Activated effector memory CD4-positive, alpha-beta T cell treated with anti-CD3 and anti-CD28 coated beads, Interleukin-2, amount 50 U/mL, for 16 hours (primary cell): ENCODE measurements at regions not wholly inside any gene's neighbourhood (a gene's known extent, or its start where the extent isn't known, plus 50 kb on each side); places are given as distances from the start of the nearest gene placed in this dataset.
"Not testable (repeated sequence)": the region's sequence is repeated elsewhere in the genome, so short reads cannot be mapped to it uniquely, and the experiment has no call there.

ENCODE experiments used
- DNase-seq: peaks from one replicate; pipeline ENCODE4 v3.0.0-alpha.2; 2020

DNA sequence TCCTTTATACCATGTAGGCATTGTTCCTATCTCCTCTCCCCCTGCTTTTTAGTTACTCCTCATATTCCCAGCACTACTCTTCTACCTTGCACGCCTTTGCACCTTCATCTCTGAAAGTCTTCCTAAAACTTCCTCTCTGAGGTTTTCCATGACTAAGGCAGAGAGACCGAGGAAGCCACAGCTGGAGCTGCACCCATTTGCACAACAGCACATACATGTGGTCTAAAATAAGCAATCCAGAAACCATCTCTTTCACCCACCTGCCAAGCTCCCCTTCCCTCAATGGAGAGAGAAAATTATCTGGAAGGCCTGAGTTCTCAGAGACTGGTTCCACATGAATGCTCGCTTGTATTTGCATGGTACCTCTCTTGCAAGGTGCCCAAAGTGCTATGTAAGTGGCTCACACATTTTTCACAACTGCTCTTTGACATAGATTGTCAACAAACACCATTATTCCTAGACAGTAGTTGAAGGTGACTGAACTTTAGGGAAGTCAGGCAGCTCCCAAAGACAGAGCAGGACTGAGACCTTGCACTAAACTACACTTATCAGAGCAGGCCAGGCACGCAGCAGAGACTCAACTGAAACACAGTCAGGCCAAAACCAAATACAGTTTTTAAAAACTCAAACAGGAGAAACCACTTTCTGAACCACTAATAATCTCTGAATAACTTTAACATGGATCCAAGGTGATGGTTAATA lies 313.2 kb downstream of the TFAP2A start:
- DNase-seq: no peak

GRCh38 chr6:10099529-10100140 lies 315.2 kb downstream of the TFAP2A start:
- DNase-seq: no peak

DNA sequence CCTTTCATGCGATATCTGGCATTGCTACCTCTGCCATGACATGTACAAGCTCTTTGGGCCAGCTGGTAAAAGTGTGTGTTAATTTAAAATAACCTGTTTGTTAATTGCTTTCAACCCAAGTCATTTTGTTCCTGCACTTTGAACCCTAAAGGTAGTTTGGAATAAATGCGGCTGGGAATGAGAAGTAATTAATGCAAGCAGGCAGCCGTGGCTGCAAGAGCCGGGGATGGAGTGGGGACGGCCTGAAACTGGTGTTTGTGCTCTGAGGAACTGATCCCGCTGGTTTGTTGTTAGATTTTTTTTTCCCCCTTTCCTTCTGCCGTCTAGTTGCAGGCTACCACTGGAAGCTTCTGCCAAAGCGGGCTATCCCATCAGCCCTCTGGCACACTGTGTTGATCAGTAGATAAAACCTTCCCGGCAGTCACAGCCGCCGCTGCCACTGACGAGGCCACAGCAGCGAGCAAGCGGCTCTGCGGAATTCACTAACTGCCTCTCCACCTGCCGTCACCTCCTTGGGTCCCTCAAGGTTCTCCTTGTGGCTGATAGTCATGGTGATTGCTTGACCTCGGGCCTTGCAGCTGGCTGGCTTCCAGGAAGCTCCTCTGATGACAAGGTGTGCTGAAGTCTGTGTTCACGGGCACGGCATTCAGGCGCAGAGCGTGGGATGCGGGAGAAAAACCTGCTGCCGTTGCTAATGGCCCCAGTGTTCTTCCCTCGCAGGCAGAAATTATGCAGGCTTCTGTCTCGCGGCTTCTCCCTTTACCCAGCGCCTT lies 315.9 kb downstream of the TFAP2A start:
- no peak for DNase-seq

- no peak for DNase-seq
These were observed 321.6 kb downstream of the TFAP2A start for GRCh38 chr6:10093282-10093681.

GRCh38 chr6:10084111-10084986 lies 330.5 kb downstream of the TFAP2A start:
- no peak for DNase-seq

- no peak for DNase-seq
These were observed 332.5 kb downstream of the TFAP2A start for GRCh38 chr6:10082385-10082784.

- no peak for DNase-seq
These were observed 332.9 kb downstream of the TFAP2A start for GRCh38 chr6:10081957-10082356.

DNA sequence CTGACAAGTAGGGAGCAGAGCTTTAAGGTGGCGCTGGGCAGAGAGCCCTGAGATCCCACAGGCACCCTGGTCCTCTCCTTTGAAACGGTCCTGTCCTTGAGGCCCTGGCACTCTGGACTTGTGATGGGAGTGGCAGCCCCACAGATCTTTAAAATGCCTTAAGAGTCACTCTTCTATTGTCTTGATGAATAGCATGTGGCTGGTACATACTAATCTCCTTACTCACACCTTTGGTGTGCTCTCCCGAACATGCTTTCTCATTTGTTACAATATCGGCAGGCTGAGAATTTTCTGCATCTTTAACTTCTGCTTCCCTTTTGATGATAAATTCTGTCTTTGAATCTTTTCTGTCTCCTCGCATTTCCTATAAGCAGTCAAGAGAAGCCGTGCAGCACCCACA lies 333.8 kb downstream of the TFAP2A start:
- DNase-seq: no peak

GRCh38 chr6:10080561-10080960 lies 334.3 kb downstream of the TFAP2A start:
- no peak for DNase-seq

- DNase-seq: no peak
These were observed 336.3 kb downstream of the TFAP2A start for GRCh38 chr6:10078581-10078980.

DNA sequence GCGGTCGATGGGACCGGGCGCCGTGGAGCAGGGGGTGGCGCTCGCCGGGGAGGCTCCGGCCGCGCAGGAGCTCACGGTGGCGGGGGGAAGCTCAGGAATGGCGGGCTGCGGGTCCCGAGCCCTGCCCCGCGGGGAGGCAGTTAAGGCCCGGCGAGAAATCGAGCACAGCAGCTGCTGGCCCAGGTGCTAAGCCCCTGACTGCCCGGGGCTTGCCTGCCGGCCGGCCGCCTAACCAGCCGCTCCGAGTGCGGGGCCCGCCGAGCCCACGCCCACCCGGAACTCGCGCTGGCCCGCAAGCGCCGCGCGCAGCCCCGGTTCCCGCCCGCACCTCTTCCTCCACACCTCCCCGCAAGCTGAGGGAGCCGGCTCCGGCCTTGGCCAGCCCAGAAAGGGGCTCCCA lies 340.1 kb downstream of the TFAP2A start:
- not testable (repeated sequence) for DNase-seq

DNA sequence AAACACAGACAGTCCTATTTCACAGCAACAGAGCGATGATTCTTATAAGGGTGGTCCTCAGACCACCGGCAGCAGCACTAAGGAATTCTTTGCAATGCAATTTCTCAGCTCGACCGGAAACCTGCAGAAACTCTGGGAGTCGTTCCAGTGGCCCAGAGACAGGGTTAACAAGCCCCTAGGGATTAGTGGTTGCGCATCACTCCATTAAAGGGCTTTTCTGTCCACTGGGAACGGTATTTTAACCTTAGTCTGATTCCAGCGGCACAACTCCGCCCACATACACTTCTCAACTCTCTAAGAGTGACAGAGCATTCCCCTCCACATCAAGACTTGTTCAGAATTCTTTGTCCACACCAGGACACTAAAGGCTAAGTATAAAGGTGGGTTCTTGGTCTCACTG lies 341.5 kb downstream of the TFAP2A start:
- DNase-seq: no peak

DNA sequence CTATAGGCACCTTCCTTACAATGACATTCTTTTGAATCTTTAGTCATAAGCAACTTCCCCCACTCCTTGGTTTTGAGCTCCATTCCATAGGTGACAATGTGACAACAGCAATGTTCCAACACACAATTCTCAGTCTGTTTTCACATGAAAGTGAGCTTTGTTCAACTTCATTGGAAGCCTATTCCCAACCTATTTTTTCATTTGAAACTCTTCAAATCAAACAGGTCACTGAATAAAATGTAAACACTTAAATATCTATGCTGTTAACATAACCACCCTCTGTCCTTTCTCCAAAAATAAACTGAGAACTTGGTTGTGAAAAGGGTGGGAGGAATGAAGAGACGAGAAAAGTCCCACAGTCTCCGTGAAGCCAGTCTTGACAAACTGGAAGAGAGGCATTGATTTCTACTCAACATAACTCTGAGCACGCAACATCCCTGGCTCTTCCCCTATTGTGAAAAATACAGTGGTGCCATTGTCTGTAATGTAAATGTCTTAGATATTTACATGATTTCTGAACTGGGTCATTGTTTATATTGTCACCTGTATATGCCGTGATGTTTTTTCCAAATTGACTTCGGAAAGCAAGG lies 343.1 kb downstream of the TFAP2A start:
- no peak for DNase-seq

- DNase-seq: no peak
These were observed 354.9 kb downstream of the TFAP2A start for GRCh38 chr6:10060004-10060403.

GRCh38 chr6:10054672-10055071 lies 360.2 kb downstream of the TFAP2A start:
- no peak for DNase-seq

DNA sequence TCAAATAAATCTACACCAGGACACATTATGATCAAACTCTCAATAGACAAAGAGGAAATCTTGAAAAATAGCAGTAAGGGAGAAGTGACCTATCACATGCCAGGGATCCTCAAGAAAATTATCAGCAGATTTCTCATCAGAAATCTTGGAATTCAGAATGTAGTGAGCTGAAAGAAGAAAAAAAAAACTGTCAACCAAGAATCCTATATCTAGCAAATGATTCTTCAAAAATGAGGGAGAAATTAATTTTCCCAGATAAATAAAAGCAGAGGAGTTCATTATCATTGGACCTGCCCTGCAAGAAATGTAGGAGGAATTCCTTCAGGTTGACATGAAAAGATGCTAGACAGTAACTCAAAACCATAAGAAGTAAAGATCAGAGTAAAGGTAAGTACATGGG lies 363.6 kb downstream of the TFAP2A start:
- DNase-seq: no peak

- DNase-seq: no peak
These were observed 366.2 kb downstream of the TFAP2A start for GRCh38 chr6:10048370-10049297.

DNA sequence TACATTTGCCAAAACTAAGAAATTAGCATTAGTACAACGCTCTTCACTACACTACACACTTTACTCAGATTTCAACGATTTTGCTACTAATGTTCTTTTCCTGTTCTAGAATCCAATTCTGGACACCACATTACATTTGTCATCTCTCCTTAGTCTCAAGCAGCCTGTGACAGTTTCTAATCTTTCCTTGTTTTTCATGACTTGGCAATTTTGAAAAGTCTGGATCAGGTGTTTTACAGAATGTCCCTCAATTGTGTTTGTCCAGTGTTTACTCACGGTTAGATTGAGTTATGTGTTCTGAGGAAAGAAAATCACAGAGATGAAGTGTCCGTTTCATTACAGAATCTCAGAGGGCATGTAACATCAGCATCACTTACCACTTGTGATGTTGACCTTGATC lies 372.6 kb downstream of the TFAP2A start:
- no peak for DNase-seq

GRCh38 chr6:10033223-10033829 lies 381.5 kb downstream of the TFAP2A start:
- DNase-seq: no peak

- no peak for DNase-seq
These were observed 383.3 kb downstream of the TFAP2A start for GRCh38 chr6:10031617-10032016.

DNA sequence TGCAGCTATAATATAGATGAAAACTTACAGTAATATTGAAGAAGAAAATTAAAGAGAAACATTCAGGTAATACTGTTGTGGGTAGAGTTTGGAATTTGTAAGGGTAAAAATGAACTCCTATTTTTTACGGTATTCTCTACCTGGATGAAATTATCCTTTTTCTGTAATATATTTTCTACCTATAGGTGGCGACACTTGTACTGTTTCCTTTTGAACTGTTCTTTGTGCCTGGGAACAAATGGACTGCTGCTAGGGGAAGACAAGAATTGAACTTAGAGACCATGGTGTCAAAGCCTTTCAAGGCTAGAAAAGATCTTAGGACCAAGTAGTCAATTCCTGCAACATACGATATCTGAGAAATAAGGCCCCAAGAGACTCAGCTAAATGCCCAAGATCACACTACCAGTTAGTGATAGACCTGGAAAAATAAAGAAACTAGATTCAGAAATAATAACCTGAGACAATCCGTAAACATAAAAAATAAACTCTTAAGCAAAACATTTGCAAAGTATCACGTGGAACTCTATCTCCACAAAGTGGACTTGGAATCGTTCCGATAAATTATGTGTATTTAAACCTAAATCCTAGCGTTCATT lies 383.8 kb downstream of the TFAP2A start:
- DNase-seq: no peak
